ENCODE measurements at regions not wholly inside any gene's neighbourhood (a gene's known extent, or its start where the extent isn't known, plus 50 kb on each side); places are given as distances from the start of the nearest gene placed in this dataset.

DNA sequence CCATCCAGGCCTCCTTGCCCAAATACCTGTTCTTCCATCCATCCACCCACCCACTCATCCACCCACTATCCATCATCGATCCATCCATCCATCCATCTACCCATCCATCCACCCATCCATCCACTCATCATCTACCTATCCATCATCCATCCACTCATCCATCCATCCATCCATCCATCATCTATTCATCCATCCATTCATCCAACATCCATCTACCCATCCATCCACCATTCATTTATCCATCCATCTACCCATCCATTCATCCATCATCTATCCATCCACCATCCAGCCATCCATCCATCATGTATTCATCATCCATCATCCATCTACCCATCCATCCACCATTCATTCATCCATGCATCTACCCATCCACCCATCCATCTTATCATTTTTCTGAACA lies 413.2 kb downstream of the CTTN start:
- no peak for ATAC-seq
- TF ChIP-seq, protein P1, sequence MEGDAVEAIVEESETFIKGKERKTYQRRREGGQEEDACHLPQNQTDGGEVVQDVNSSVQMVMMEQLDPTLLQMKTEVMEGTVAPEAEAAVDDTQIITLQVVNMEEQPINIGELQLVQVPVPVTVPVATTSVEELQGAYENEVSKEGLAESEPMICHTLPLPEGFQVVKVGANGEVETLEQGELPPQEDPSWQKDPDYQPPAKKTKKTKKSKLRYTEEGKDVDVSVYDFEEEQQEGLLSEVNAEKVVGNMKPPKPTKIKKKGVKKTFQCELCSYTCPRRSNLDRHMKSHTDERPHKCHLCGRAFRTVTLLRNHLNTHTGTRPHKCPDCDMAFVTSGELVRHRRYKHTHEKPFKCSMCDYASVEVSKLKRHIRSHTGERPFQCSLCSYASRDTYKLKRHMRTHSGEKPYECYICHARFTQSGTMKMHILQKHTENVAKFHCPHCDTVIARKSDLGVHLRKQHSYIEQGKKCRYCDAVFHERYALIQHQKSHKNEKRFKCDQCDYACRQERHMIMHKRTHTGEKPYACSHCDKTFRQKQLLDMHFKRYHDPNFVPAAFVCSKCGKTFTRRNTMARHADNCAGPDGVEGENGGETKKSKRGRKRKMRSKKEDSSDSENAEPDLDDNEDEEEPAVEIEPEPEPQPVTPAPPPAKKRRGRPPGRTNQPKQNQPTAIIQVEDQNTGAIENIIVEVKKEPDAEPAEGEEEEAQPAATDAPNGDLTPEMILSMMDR (IDR thresholded peaks at IDR 0.05), result no peak
- Histone ChIP-seq H3K36me3 (ENCODE audit: low read depth) (no peaks in the 10 kb centered on the region), H3K9me3 (no peaks in the 10 kb centered on the region), H3K4me1 (ENCODE audit: low read depth) (no peaks in the 10 kb centered on the region), H3K4me3 (no peak overlapping the region)
- intact Hi-C loops (cut with DNase I, micrococcal nuclease), result no loop called here
- no peak for DNase-seq

DNA sequence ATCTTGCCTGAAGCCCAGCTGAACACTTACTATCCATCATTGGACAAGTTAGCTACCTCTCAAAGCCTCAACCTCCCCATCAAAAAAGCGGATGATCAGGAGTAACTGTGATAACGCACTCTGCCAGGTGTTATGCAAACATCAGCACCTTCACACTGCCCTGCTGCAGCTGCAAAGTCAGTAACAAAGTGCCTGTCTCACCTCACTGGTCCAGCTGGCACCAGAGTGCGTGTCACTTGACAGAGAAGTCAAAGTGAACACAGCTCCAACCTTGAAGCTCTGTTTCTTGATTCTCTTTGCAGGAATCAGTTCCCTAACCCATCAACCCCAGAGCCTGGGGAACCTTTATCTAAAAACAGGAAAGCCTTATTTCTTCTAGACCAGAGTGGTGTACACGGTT lies 413.6 kb downstream of the CTTN start:
- no peak overlapping the region for H3K4me3 ChIP-seq
- ATAC-seq (no peak), DNase-seq (no peak)
- no peaks in the 10 kb centered on the region for H3K9me3 ChIP-seq
- H3K36me3 ChIP-seq (ENCODE audit: low read depth), result no peaks in the 10 kb centered on the region
- intact Hi-C loops (cut with DNase I, micrococcal nuclease), result no loop called here
- TF ChIP-seq, protein P1 (IDR thresholded peaks at IDR 0.05), result no peak
- H3K4me1 ChIP-seq (ENCODE audit: low read depth), result no peaks in the 10 kb centered on the region

DNA sequence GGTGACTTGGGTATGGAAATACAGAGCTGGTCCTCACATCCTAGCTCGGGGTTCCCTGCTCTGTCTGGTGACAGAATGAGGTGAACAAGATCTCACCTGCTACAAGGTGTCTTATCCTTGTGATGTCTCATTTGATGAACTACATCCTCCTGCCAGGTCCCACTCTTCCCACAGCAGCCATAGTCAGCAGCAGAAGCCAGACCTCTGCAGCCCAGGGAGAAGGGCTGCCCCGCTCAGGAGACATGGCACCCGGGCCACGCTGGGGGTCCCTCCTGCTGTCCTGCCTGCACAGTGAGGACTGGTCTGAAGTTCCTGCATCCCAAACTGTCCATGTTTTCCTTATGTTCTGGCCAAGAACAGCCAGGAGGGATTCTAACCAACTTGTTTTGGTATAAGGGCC lies 414.1 kb downstream of the CTTN start:
- H3K4me3 ChIP-seq, result no peak overlapping the region
- intact Hi-C loops (cut with DNase I, micrococcal nuclease), result no loop called here
- no peak for DNase-seq
- no peak for ATAC-seq
- H3K9me3 ChIP-seq, result no peaks in the 10 kb centered on the region
- TF ChIP-seq, protein P1 (IDR thresholded peaks at IDR 0.05), result no peak
- H3K4me1 ChIP-seq (ENCODE audit: low read depth), result no peaks in the 10 kb centered on the region
- H3K36me3 ChIP-seq (ENCODE audit: low read depth), result no peaks in the 10 kb centered on the region

DNA sequence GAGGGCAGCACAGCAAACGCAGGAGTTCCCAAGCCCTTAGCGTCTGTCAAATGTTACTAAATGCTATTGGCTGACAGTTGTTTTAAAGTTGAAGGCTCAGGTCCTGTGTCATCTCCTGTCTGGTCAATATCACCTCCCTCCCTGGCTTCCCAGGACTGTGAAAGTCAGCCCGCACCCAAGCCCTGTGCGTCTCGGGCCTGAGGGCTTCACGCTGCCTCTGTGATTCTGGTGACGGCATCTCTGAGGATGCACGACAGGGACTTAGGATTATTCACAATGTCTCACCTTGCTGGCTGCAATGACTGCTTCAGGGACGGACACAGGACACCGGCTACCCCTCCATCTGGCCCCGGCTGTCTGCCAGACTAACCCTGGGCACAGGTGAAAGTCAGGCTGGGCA lies 415.3 kb downstream of the CTTN start:
- ATAC-seq (no peak), DNase-seq (no peak)
- no peaks in the 10 kb centered on the region for H3K4me1 ChIP-seq (ENCODE audit: low read depth)
- TF ChIP-seq, protein P1 (IDR thresholded peaks at IDR 0.05), result no peak
- H3K36me3 ChIP-seq (ENCODE audit: low read depth), result no peaks in the 10 kb centered on the region
- H3K4me3 ChIP-seq, result no peak overlapping the region
- H3K9me3 ChIP-seq, result no peaks in the 10 kb centered on the region
- intact Hi-C loops (cut with DNase I, micrococcal nuclease), result no loop called here

DNA sequence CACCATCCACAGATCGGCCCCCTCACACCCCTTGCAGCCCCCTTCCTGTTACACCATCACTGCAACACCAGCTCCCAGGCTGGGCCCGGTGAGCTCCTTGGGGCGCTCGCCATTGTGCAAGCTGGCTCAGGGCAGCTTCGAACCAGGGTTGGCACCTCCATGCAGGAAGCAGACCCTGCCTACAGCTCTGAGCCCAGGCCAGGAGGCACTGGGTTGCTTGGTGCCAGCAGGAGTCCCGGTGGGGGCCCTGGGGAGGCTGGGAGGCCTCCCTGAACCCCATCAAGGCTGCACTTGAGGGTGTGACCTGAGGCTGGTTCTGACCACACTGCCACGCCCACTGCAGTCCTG lies 417.1 kb downstream of the CTTN start:
- Histone ChIP-seq H3K4me1 (ENCODE audit: low read depth) (no peaks in the 10 kb centered on the region), H3K4me3 (no peak overlapping the region), H3K9me3 (no peaks in the 10 kb centered on the region), H3K36me3 (ENCODE audit: low read depth) (no peaks in the 10 kb centered on the region)
- intact Hi-C loops (cut with DNase I, micrococcal nuclease), result no loop called here
- DNase-seq (no peak), ATAC-seq (no peak)
- TF ChIP-seq, protein P1 (IDR thresholded peaks at IDR 0.05), result no peak

DNA sequence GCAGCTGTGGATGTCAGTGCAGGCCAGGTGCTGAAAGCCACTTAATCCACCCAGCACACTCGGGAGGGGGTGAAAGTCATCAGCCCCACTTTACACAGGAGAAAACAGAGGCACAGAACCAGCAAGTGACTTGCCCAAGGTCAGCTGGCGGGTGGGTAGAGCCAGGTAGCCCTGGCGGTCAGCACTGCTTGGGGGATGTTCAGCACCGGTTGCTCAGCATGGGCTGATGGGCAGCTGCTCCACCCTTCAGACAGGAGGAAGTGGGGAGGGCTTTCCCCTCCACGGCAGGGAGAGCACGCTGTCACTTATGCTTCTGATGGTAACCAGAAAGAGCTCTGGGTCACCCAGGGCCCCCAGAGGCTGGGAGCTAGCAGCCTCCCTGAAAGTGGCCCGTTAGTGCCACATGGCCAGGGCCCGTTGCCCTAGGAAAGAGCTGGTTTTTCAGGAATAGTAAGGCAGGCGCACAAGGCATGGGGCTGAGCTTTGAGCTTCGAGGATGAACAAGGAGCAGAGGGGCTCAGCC lies 417.9 kb downstream of the CTTN start:
- no peak overlapping the region for H3K4me3 ChIP-seq
- no peaks in the 10 kb centered on the region for H3K36me3 ChIP-seq (ENCODE audit: low read depth)
- H3K9me3 ChIP-seq, result no peaks in the 10 kb centered on the region
- TF ChIP-seq, protein P1 (IDR thresholded peaks at IDR 0.05), result no peak
- intact Hi-C loops (cut with DNase I, micrococcal nuclease), result no loop called here
- DNase-seq (no peak), ATAC-seq (no peak)
- no peaks in the 10 kb centered on the region for H3K4me1 ChIP-seq (ENCODE audit: low read depth)

Data from mucosa of descending colon (tissue), 3 donors.